ENCODE measurements at regions not wholly inside any gene's neighbourhood (a gene's known extent, or its start where the extent isn't known, plus 50 kb on each side); places are given as distances from the start of the nearest gene placed in this dataset.
"Not testable (repeated sequence)": the region's sequence is repeated elsewhere in the genome, so short reads cannot be mapped to it uniquely, and the experiment has no call there.

DNA sequence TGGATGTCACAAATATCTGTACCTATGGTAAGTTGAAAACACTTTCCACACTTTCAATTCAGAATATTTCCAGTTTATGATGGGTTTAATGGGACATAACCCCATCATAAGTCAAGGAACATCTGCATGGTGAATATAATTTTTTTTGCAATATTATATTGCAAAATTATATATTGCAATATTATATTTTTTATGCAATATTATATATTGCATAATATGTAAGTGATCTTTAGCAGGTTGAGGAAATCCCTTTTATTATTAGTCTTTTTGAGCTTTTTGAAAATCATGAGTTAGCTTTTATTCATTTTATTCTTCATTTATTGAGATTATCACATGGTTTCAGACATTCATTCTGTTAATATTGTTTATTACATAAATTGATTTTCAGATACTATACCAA lies 342.2 kb upstream of the GALNT5 start:
- no peak for FAIRE-seq
- DNase-seq (ENCODE audit: low spot score): no peak

DNA sequence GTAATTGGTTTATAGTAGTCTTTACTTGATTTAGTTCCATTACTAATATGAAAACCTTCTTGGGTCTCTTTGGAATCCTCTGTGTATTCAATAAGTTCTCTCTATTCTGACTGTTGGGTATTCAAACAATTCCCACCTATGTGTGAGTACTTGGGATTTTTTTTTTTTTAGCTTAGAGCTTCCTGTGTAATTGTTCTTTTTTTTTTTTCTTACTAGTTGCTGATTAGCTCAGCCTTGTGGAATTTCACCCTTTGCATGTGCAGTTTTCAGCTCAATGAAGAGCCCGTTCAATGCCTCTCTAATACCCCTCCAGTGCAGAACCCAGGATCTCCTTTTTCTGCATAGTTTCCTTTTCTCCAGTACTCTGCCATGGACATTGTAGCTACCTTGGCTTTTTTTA lies 339.1 kb upstream of the GALNT5 start:
- FAIRE-seq (peak; percentile 45), DNase-seq (ENCODE audit: low spot score) (no peak)

DNA sequence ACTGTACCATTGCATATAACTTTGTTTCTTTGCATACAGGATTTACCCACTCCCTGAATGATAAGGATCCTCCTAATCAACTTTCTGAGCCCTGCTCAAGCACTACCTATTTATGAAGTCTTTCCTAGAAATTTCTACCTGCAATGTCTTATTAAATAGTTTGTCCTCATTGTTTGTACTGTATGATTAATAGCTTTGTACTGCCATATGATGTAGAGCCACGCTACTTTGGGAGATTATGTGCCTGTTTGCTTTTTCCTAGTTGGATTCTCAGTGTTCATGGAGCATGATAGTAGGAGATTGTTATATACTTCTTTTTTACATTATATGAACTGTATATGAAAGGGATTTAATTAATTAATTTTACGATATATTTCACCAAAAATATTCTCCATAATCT lies 327.1 kb upstream of the GALNT5 start:
- FAIRE-seq (no peak), DNase-seq (ENCODE audit: low spot score) (no peak)

DNA sequence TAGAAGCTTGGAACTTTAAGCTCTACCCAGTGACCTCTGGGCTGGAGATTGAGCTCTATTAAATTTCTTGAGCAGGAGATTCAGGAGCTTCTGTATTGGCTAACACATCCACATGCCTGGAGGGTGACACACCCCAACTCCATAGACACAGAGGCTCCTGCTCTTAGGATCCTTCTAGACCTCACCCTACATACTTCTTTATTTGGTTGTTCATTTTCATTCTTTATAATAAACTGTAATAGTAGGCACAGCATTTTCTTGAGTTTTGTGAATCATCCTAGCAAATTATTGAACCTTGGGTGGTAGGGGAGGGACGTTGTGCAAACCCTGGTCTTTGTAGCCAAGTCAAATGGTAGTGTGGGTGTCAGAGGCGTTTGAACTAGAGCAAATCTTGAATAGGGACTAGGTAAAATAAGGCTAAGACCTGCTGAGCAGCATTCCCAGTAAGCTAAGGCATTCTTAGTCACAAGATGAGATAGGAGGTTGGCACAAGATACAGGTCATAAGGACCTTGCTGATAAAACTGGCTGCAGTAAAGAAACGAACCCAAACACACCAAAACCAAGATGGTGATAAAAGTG lies 323.8 kb upstream of the GALNT5 start:
- DNase-seq (ENCODE audit: low spot score) (peak; percentile 16), FAIRE-seq (no peak)

DNA sequence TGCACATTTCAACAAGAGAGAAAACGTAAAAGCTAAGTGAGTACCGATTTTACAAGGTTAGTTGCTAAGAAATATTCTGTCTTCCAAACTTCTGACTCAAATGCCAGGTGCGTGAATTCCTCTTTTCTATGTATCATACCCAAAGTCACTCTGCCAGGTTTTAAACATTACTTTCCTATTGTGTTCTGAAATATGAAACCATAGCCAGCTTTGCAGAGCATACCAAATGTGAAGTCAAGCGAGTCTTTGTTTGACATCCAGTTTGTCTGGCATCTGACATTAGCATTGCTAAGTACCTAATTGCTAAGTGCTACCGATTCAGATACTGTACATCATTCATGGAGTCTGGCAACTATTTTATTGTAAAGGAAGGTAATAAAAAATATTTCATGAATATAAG lies 321.9 kb upstream of the GALNT5 start:
- DNase-seq (ENCODE audit: low spot score): peak; percentile 81
- FAIRE-seq: peak; percentile 95

DNA sequence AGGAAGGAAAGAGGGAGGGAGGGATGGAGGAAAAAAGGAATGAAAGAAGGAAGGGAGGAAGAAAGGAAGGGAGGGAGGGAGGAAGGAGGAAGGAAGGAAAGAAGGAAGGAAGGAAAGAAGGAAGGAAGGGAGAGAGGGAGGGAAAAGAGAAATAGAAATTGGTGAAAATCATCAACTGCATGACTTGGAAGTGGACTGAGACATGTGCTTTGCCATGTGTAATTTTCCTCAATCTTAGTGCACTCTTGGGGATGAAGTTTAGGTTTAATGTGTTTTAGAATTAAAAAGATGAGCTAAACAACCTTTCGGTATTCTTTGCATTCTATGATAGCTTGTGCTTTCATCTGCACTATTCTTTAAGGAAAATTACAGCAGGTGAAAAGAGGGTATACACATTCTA lies 320.1 kb upstream of the GALNT5 start:
- FAIRE-seq: no peak
- DNase-seq (ENCODE audit: low spot score): no peak

DNA sequence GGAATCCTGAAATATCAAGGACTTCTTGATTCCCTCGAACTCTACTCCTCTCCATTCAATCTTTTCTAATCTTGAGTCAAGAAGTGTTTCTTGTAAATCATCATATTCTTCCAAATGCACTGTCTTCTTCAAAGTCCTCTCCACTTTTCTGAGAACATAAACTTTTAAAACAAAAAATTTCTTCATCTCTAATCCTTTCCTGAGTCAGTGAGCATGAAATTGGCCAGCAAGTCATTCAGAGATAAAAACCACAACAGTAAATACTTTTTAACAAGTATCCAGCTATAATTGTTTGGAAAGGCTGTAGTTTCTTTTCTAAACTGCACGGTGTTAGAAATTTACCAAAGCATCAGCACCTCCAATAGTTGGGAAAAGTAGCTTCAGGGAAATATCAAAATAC lies 312.6 kb upstream of the GALNT5 start:
- FAIRE-seq (no peak), DNase-seq (ENCODE audit: low spot score) (no peak)

DNA sequence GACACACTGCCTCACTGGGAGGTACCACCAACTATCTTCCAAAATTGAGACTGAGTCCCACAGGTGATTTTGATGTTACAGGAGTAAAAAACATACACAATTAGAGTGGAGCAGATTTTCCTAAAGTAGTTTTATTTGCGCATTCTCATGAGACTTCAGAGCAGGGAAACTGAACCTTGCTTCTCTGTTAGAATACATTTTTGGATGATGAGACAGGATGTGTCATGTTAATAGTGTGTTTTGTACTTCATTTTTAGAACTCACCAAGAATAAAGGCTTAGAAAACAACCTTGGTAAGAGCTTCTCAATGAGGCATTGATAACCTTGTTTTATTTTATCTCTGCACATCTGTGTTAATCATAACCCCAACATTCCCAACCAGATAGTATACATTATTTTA lies 310.2 kb upstream of the GALNT5 start:
- FAIRE-seq (no peak), DNase-seq (ENCODE audit: low spot score) (no peak)

DNA sequence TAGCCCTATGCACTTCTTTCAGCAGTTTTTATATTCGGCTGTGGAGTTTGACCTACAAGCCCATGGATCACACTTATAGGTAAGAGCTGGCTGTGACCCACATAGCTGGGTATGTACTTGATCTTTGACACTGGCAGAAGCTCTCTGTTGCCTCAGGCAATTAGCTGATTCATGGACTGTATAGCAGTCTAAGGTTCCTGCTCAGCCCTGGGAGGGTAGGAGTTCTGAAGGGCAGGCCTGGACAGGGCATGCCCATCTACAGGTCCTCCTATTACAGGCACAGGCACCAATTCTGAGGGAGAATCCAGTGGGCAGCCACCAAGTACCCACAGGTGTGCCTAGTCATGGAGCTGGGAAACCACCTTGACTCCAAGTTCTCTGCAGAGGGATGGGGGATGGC lies 301.8 kb upstream of the GALNT5 start:
- FAIRE-seq (no peak), DNase-seq (ENCODE audit: low spot score) (no peak)

DNA sequence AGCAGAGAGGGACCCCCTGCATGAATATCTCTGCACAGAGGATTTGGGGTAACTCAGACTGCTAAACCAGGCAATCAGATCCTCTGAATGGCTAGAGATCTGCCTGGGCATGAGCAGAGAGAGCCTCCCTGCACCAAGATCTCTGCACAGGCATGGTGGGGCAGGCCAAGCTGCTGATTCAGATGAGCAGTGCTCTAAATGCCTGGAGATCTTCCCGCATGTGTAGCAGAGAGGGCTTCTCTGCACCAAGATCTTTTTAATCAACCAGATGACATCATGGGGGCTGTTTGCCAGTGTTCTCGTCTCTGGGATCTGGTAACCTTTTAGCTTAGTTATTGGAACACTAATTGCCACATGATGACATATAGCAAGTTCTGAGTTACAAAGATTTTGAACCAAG lies 301.3 kb upstream of the GALNT5 start:
- DNase-seq (ENCODE audit: low spot score) (no peak), FAIRE-seq (no peak)

DNA sequence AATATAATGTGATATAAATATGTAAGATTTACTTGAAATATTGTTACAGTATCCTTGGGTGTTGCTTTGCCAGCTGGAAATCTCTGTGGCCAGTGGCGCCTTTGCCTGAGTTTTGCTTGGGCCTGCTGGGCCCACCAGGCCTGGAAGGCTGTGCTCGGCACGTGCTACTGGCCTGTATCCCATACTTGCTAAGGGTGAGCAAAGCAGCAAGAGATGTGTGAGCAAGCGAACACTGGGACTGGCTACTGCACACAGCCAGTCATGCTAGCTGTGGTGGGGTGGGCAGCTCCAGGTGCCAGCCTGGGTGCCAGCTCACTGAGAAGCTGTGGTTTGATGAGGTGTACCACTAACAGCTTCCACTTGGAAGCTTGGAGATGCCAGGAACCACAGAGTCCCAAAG lies 299.1 kb upstream of the GALNT5 start:
- DNase-seq (ENCODE audit: low spot score): no peak
- FAIRE-seq: no peak

DNA sequence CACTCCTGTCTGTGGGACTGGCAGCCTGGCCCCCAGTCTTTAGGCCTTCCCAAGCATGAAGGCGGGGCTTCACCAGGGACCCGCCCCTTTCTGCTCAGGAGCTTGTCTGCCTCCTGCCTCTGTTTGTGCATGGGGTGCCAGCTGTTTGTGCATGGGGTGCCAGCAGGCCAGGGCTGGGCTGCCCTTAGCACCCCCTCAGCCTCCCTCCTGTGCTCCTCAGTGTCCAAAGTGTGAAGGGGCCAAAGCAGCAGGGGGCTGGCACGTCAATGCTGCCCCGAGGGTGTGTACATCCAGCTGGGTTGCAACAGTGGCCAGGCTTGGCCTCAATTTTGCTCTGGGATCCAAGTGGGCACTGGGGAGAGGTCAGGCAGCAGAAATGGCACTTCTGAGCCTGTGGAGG lies 298.0 kb upstream of the GALNT5 start:
- DNase-seq (ENCODE audit: low spot score): no peak
- no peak for FAIRE-seq

DNA sequence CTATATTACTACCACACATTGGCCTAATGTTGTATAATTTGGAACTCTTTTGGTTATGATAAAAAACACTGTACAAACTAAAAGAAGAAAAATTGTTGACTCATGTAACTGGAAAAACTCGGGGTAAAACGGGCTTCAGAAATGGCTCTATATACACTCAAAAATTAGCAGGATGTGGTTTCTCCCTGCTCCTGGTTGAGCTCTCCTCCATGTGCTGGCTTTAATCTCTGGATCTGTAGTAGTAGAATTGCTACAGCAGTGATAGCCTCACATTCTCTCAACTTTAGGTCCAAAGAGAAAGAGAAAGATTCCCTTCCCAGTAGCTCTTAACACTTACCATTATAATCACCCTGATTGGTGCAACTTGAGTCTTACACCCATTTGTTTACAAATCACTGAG lies 274.9 kb upstream of the GALNT5 start:
- FAIRE-seq: no peak
- no peak for DNase-seq (ENCODE audit: low spot score)

DNA sequence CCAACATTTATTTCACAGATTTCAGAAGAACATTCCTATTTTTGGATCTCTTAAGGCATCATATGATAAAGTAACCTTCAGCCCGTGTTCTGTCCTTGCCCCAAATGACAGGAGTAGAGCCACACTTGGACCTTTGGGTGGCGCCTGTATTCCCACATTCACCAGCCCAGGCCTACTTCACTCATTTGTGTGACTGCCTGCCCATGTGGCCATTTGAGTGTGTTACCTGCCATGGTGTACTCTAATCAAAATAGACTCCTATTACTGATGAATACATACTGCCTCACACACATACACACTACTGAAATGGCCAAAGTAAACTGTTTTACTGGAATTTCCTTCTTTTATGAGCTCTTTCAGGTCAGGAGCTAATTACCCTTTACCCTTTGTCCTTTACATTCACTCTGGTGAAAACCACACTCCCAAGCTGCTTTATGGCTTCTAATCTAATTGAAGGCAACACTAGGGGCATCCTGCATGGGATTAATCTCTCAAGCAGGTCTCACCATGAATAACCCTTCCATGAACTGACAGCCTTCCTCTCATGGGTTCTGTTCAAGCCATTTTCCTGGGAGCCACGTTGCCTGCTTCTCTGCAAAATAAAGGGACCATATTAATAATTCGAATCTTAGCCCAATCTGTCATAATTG lies 271.0 kb upstream of the GALNT5 start:
- DNase-seq (ENCODE audit: low spot score): no peak
- FAIRE-seq: no peak

DNA sequence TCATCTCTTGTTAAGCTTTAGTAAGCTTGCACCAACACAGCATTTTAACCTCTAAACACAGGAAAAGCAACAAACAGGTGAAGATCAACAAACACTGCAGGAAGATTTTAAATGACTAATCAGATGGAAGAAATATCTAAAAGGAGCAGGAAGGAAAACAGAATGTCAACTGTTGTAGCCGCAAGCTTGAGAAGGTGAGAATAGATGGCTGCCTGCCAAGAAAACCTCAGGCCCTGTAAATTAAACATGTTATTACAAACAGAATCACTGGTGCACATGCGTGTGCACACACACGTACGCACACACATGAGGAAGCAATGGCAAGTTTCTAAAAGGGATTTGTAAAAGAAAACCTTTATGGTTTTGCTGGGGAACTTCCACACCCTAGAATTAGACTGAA lies 257.8 kb upstream of the GALNT5 start:
- FAIRE-seq: no peak

DNA sequence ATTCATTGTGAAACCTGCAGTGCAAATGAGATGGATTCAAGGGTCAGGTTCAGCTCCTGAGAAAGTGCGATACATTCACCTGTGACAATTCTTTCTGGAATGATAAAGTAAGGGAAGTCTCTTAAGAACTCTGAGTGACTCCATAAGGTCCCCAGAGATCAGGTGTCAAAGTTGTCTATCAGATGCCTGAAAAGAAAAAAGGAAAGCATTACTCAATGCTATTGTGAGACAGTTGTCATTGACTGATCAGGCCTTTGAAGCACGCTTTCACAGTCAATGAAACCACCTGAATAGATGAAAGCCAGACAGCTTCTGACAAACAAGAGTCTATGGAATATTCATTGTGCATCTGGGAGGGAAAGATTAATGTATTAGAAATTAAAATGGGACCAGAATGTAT lies 252.7 kb upstream of the GALNT5 start:
- FAIRE-seq (no peak), DNase-seq (ENCODE audit: low spot score) (no peak)

More for the DNA sequence above, 257.8 kb upstream of the GALNT5 start:
- no peak for DNase-seq (ENCODE audit: low spot score)

DNA sequence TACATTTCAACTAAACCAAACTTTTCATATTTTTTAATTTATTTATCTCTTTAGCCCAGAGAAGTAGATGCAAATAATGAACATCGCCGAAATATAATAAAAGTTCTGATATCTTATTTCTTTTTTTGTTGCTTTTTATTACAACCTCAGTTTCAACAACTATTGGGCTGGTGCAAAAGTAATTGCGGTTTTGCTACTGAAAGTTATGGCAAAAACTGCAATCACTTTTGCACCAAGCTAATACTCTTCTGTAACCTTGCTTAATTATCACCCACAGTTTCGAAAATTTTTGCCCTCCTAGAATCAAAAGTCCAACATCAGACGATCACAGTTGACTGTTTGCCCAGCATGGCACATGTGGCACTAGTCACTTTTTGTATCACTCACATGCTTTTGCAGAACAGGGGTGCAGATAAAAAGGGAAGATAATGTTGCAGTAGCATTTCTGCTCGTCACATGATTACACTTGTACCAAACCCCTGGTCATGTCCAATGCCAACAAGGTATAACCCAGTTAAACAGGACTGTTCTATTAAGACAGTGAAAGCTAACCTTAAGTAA lies 242.4 kb upstream of the GALNT5 start:
- no peak for DNase-seq (ENCODE audit: low spot score)
- FAIRE-seq: no peak

DNA sequence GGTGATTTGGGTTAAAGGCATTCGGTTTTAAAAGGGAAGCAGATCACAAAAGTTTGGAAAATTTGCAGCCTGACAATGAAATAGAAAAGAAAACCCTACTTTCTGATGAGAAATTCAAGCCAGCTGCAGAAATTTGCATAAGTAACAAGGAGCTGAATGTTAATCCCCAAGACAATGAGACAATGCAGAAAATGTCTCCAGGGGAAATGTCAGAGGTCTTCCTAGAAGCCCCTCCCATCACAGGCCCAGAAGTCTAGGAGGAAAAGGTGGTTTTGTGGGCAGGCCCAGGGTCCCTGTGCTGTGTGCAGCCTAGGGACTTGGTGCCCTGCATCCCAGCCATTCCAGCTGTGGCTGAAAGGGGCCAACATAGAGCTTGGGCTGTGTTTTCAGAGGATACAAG lies 234.2 kb upstream of the GALNT5 start:
- FAIRE-seq; DNase-seq (ENCODE audit: low spot score): not testable (repeated sequence)

DNA sequence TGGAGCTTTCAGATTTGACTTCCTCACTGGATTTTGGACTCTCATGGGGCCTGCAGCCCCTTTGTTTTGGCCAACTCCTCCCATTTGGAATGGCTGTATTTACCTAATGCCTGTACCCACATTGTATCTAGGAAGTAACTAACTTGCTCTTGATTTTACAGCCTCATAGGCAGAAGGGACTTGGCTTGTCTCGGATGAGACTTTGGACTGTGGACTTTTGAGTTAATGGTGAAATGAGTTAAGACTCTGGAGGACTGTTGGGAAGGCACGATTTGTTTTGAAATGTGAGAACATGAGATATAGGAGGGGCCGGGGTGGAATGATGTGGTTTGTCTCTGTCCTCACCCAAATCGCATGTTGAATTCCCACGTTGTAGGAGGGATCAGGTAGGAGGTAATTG lies 233.4 kb upstream of the GALNT5 start:
- FAIRE-seq (no peak), DNase-seq (ENCODE audit: low spot score) (no peak)

DNA sequence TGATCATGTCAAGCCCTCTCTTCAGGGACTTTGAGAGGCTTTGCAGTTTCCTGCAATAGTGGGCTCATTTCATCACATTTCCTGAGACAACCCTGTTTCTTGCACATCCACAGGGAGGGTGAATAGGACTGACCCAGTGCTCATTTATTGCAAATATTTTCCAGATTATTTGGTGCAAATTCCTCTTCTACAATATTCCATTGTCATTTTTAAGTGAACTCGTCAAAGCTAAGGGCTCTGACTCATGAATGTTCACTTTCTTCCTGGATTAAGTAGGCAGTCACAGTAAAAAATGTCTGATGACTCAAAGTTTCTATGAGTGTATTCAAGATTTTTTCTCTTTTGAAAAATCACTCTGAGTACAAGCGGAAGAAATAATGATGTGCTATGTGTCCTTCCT lies 225.5 kb upstream of the GALNT5 start:
- DNase-seq (ENCODE audit: low spot score) (peak; percentile 76), FAIRE-seq (peak; percentile 85)

DNA sequence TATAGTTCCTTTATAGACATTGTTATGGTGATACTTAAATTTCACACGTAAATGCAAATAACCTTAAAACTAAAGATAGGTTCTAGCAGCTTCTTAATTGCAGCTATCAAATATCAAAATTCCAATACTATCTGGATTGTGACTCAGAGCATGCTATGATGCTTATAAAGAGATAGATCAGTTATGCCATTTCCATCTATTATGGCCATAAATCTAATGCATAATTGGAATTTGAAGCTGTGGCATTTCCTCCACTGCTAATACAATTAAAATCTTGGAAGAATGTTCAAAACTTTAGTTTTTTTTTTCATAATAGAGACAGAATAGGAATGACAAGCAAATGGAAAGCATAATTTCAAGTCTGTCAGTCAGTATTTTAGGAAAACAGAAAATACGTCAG lies 220.8 kb upstream of the GALNT5 start:
- DNase-seq (ENCODE audit: low spot score) (no peak), FAIRE-seq (no peak)

DNA sequence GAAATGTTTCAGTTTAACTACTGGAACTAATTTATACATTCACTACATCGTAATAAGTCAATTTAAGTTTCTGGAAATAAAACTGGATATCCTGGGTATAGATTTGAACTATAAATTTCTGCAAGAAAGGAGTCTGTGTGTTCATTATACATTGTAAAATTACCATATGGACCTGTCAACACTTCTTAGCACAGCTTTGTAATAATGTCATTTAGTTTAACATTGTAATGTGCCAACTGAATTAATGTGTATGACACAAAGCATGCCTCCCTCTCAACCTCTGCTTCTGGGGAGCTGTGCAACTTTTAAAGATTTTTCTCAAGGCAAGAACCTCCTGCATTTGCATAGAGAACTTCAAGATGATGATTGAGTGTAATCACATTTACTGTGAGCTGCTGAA lies 213.7 kb upstream of the GALNT5 start:
- no peak for DNase-seq (ENCODE audit: low spot score)
- FAIRE-seq: no peak

DNA sequence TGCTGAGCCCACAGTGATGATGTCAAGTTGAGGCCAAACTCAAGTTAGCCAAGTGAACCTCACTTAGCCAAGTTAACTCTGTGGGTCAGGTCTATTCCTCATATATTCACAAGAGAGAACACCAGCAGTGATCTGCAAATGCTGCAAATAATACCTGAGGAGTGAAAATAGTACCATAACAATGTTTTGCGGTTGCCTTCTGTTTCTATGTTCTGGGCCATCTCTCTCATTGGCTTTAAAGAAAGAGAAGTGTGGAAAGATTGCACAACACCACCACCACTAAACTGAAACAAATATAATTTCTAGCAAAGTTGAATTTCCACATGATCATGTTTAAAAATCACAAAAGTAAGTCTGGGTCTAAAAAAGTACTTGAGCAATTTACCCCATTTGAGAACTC lies 211.1 kb upstream of the GALNT5 start:
- FAIRE-seq (no peak), DNase-seq (ENCODE audit: low spot score) (no peak)

Measured in RCC 7860 (cell line).